Activated CD4-positive, alpha-beta T cell treated with anti-CD3 and anti-CD28 coated beads, Interleukin-2, amount 10 ng/mL, durations not matched to agents 7 days and 5 days (primary cell): ENCODE measurements at regions not wholly inside any gene's neighbourhood (a gene's known extent, or its start where the extent isn't known, plus 50 kb on each side); places are given as distances from the start of the nearest gene placed in this dataset.

Experiments used
- CTCF ChIA-PET: fragments of 350-600 bp; sonication (Branson Sonifier 250); formaldehyde crosslinking; loops from one replicate; lab custom pipeline; 2021; ENCODE audit warnings: antibody characterized with exemption; lab: Charles Lee
- POLR2A ChIA-PET: fragments of 350-600 bp; sonication (Branson Sonifier 250); formaldehyde crosslinking; loops from one replicate; lab custom pipeline; 2021; ENCODE audit warnings: antibody characterized with exemption; lab: Charles Lee
- DNase-seq: peaks from one replicate; pipeline ENCODE4 v3.0.0-alpha.2; 2020
- H3K27ac Mint-ChIP-seq: one replicate; pipeline ENCODE4 v1.8.0; 2021; ENCODE audit warnings: mild to moderate bottlenecking, moderate library complexity, mixed read lengths
- H3K27me3 Mint-ChIP-seq: one replicate; pipeline ENCODE4 v1.8.0; 2021; ENCODE audit warnings: mixed read lengths
- H3K36me3 Mint-ChIP-seq: one replicate; pipeline ENCODE4 v1.8.0; 2021; ENCODE audit warnings: low read depth, mixed read lengths
- H3K4me1 Mint-ChIP-seq: one replicate; pipeline ENCODE4 v1.8.0; 2021; ENCODE audit warnings: mixed read lengths
- H3K4me3 Mint-ChIP-seq: one replicate; pipeline ENCODE4 v1.8.0; 2021; ENCODE audit warnings: mild to moderate bottlenecking, moderate library complexity, mixed read lengths
- H3K9me3 Mint-ChIP-seq: one replicate; pipeline ENCODE4 v1.8.0; 2021; ENCODE audit warnings: mixed read lengths

DNA sequence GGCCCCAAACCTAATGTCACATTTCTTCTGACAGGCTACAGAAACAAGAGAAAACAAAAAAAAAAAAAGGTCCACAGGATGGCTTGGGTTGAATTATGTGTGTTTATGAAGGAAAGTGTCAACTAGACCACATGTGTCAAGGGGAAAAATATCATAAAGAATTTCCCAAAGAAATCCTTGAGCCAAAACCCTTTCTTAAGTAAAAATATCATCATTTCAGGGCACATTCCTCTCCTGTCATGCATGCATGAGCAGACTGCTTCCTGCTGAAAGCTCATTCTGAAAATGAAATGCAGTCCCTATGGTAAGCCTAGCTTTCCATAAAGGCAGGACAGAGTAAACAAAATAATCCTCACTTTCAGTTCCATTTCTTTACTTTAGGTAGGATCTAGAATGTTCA lies 85.7 kb upstream of the RBBP8 start:
- Mint-ChIP-seq H3K4me3 (no peak overlapping the region), H3K36me3 (no peaks in the 10 kb centered on the region), H3K27ac (no peak overlapping the region), H3K27me3 (peaks cover 22% of the 10 kb centered on the region), H3K9me3 (no peaks in the 10 kb centered on the region), H3K4me1 (peaks cover 4% of the 10 kb centered on the region)
- ChIA-PET CTCF (interaction anchor here (1.2 kb wide), 1 partner anchor 10 kb away, joined by 3 read pairs; no protein-coding TSS in a partner anchor), POLR2A (no interaction called here)
- DNase-seq: no peak

DNA sequence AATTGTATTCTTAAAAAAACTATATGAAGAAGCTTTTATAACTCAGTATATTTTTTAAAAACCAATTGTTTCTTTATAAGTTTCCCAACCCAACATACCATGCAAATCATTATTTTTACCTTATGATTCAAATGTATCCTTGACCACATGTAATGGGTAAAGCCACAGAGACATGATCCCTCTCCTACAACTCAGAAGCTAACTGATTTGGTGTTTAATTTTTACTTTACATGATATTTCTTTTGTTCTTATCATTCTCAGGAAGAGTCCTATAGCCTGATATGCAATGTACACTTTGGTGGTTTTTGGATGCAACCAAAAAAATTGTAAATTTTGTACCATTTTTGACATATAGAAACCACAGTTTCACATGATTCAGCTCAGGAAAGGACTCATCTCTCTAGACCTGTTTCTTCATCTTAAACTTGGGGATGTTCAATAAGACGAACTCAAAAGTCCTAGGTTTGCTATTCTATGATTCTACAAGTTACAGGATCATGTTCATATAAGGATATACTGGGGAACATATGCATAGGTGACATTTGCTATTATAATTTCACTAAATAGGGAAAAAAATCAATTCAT lies 85.2 kb upstream of the RBBP8 start:
- no peak overlapping the region for H3K27ac Mint-ChIP-seq
- ChIA-PET CTCF (no interaction called here), POLR2A (no interaction called here)
- no peaks in the 10 kb centered on the region for H3K36me3 Mint-ChIP-seq
- H3K27me3 Mint-ChIP-seq: peaks cover 28% of the 10 kb centered on the region
- H3K9me3 Mint-ChIP-seq: no peaks in the 10 kb centered on the region
- H3K4me3 Mint-ChIP-seq: no peak overlapping the region
- peaks cover 4% of the 10 kb centered on the region for H3K4me1 Mint-ChIP-seq
- no peak for DNase-seq

DNA sequence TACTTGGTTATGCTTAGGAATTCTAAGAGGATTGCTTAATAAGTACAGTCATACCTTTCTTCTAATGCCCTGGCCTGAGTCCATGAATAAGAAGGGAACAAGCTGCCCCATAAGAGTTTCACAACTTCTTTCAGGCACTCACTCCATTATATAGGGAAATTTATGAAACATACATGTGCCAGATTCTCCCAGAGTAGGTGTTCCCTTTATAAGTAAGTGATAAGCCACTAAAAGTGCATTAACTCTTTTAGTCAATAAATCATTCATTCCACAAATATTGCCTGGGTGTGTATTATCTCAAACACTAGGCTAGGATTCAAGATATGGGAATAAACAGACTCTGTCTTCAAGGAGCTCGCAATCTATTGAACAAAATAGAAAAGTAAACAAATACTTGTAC lies 84.5 kb upstream of the RBBP8 start:
- POLR2A ChIA-PET: no interaction called here
- H3K9me3 Mint-ChIP-seq: no peaks in the 10 kb centered on the region
- CTCF ChIA-PET: no interaction called here
- no peak overlapping the region for H3K27ac Mint-ChIP-seq
- peaks cover 32% of the 10 kb centered on the region for H3K27me3 Mint-ChIP-seq
- H3K4me3 Mint-ChIP-seq: no peak overlapping the region
- no peak for DNase-seq
- H3K36me3 Mint-ChIP-seq: no peaks in the 10 kb centered on the region
- H3K4me1 Mint-ChIP-seq: peaks cover 4% of the 10 kb centered on the region

DNA sequence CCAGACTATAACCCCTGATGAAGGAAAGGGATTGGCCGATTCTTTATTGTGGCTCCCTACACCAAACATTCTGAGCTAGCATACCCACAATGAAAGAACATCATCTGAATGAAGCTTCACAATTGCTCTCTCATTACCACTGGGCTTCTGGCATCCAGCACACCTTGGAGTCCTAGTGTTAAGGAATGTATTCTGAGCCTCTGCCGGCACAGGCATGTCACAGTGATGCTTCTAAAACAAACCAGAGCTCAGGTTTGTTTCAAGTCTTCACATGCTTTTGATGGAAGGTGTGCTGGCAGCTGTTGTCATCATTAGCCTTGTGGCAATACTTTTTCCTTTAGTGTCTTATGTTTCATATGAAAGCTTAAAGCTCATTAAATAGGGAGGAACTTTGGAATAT lies 76.3 kb upstream of the RBBP8 start:
- Mint-ChIP-seq H3K27me3 (peaks cover 60% of the 10 kb centered on the region), H3K9me3 (no peaks in the 10 kb centered on the region), H3K36me3 (no peaks in the 10 kb centered on the region), H3K27ac (no peak overlapping the region), H3K4me1 (no peaks in the 10 kb centered on the region), H3K4me3 (no peak overlapping the region)
- ChIA-PET POLR2A (no interaction called here), CTCF (interaction anchor here (0.8 kb wide), 1 partner anchor 10 kb away, joined by 3 read pairs; no protein-coding TSS in a partner anchor)
- DNase-seq: no peak

DNA sequence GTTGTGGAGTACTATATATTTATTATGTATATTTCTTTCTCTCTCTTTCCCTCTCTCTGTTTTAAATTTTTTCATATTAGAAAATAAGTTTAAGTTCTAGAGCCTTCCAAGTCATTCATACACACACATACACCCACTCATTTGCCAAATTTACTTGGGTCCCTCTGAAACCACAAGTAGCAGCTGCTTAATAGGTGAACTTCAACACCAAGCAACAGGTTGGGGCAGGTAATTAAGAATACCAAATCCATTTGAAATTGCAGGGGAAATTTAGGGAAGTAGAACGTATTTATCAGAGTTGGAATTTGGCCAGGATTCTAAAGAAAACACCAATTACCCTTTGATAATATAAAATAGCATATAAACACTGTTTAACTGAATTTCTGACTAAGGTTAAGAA lies 75.0 kb upstream of the RBBP8 start:
- Mint-ChIP-seq H3K27ac (no peak overlapping the region), H3K27me3 (peaks cover 55% of the 10 kb centered on the region), H3K4me1 (no peaks in the 10 kb centered on the region), H3K36me3 (no peaks in the 10 kb centered on the region), H3K9me3 (no peaks in the 10 kb centered on the region), H3K4me3 (no peak overlapping the region)
- ChIA-PET POLR2A (no interaction called here), CTCF (no interaction called here)
- no peak for DNase-seq

DNA sequence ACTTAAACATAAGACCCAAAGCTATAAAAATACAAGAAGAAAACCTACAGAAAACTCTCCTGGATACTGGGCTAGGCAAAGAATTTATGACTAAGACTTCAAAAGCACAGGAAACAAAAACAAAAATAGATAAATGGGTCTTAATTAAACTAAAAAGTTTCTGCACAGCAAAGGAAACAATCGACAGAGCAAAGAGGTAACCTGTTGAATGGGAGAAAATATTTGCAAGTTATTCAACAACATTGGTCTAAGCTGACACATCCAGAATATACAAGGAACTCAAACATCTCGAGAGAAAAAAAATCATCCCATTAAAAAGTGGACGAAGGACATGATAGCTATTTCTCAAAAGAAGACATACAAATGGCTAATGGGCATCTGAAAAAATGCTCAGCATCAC lies 72.3 kb upstream of the RBBP8 start:
- Mint-ChIP-seq H3K4me1 (no peaks in the 10 kb centered on the region), H3K27ac (no peak overlapping the region), H3K36me3 (no peaks in the 10 kb centered on the region), H3K9me3 (no peaks in the 10 kb centered on the region), H3K4me3 (no peak overlapping the region), H3K27me3 (peaks cover 65% of the 10 kb centered on the region)
- DNase-seq: no peak
- CTCF ChIA-PET: no interaction called here
- POLR2A ChIA-PET: no interaction called here

DNA sequence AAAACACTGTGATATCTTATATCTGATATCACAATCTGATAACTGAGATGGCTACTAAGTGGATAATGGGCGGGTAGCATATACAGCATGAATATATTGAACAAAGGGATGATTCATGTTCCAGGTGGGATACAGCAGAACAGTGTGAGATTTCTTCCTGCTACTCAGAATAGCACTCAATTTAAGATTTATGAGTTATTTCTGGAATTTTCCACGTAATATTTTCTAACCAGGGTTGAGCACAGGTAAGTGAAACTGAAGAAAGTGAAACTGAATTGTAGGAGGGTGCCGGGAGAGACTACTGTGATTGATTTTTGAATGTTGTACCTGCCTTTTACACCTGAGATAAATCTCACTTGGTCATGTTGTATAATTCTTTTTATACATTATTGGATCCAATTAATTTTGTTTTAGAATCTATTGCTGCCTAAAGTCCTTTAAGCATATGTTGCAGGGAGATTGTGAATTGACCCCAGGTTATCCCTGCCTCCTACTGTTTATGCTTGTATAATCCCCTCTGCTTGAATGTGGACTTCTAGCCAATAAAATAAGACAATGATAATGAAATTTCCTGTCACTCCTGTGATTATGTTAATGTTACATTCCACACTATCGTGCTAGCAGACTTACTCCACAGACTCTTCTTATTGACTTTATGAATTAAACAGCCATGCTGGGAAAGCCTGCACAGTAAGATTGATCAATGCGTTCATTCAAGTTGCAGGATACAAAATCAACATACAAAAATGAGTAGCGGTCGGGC lies 67.6 kb upstream of the RBBP8 start:
- Mint-ChIP-seq H3K9me3 (no peaks in the 10 kb centered on the region), H3K36me3 (no peaks in the 10 kb centered on the region), H3K4me1 (no peaks in the 10 kb centered on the region), H3K27me3 (peaks cover 56% of the 10 kb centered on the region), H3K4me3 (no peak overlapping the region), H3K27ac (no peak overlapping the region)
- ChIA-PET CTCF (no interaction called here), POLR2A (no interaction called here)
- no peak for DNase-seq

DNA sequence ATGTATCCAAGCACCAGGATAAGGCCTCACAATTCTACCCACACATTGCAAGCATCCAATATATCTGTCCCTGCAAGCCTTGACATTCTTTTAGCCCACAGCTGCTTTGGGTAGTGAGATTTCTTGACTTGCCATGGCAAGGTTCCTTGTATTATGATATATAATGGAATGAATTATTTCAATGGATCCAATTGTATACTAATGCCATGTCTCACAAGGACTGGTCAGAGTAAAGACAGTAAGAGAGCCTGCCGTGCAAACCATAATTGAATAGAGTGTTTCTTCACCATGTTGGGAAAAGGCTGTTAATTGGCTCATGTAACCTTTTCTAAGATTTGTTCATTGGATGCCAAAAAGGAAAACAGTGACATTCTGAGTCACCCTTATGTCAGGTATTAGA lies 64.3 kb upstream of the RBBP8 start:
- H3K27ac Mint-ChIP-seq: no peak overlapping the region
- no peak for DNase-seq
- no peak overlapping the region for H3K4me3 Mint-ChIP-seq
- peaks cover 35% of the 10 kb centered on the region for H3K27me3 Mint-ChIP-seq
- no peaks in the 10 kb centered on the region for H3K36me3 Mint-ChIP-seq
- peaks cover 11% of the 10 kb centered on the region for H3K4me1 Mint-ChIP-seq
- no peaks in the 10 kb centered on the region for H3K9me3 Mint-ChIP-seq
- CTCF ChIA-PET: no interaction called here
- POLR2A ChIA-PET: no interaction called here

DNA sequence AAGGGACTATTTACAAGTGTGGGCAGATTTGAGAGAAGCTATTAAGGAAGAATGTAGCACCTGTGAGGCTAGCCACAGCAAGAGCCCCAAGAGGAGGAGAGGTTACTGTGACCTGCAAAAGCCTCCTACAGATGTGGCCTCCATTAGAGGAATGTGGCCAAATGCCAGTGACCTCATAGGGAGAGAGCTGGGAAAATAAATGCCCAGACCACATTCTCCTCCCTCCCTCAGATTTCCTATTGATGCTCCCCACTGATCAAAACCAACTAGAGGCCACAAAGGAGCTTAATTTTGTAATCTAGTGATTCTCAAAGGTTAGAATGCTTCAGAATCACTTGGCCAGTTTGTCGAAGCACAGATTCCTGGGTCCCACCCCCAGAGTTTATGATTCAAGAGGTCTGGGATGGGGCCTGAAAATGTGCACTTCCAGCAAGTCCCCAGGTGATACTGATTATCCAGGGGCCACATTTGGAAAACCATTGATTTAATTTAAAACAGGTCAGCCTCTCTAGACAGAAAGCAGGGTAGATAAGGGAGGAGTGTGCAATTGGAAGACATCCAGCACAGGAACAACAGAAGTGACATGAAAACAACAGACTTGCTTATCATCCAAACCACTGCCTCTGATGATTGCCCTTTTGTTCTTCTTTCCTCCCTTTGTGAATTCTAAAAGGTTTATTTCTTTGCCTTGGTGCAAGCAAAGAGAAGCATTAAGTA lies 61.2 kb upstream of the RBBP8 start:
- Mint-ChIP-seq H3K27me3 (peaks cover 15% of the 10 kb centered on the region), H3K27ac (no peak overlapping the region), H3K4me1 (peaks cover 11% of the 10 kb centered on the region), H3K9me3 (no peaks in the 10 kb centered on the region), H3K36me3 (no peaks in the 10 kb centered on the region), H3K4me3 (no peak overlapping the region)
- ChIA-PET CTCF (no interaction called here), POLR2A (no interaction called here)
- no peak for DNase-seq

DNA sequence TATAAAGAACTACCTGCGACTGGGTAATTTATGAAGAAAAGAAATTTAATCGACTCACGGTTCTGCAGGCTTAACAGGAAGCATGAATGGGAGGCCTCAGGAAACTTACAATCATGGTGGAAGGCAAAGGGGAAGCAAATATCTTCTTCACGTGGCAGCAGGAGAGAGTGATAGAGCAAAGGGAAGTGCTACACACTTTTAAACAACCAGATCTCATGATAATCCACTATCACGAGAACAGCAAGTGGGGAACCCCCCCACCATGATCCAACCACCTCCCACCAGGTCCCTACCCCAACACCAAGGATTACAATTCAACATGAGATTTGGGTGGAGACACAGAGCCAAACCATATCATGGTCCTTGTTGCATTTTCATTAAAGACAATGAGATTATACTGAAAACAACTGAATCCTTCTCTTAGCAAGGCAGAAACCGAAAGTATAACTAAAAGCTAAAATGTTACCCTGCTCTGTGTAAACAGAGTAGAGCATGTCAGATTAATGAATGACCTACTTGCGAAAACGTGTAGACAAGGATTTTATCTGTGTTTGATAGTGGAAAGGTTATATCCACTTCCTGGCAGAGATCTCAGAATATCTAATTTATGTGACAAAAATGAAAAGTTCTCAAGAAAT lies 60.1 kb upstream of the RBBP8 start:
- CTCF ChIA-PET: no interaction called here

DNA sequence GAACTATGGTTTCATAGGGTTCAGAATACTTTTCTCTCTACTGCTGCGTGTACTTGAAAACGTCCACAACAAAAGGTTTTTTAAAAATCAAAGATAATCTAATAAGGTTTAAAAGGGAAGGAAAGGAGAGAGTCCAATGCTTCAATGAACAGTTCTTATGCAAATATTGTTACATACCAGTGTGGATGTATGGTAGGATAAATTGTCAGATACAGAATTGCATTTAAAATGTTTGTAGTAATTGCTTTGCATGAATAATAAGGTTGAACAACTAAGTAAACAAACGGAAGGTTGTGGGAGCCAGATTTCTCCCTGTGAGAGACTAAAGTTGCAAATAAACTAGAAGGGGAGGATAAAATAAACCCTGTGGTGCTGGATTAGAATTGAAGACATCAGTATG lies 53.8 kb upstream of the RBBP8 start:
- peaks cover 17% of the 10 kb centered on the region for H3K27me3 Mint-ChIP-seq
- no peak overlapping the region for H3K27ac Mint-ChIP-seq
- no peaks in the 10 kb centered on the region for H3K4me1 Mint-ChIP-seq
- CTCF ChIA-PET: no interaction called here
- no peak for DNase-seq
- H3K4me3 Mint-ChIP-seq: no peak overlapping the region
- H3K36me3 Mint-ChIP-seq: no peaks in the 10 kb centered on the region
- H3K9me3 Mint-ChIP-seq: no peaks in the 10 kb centered on the region
- POLR2A ChIA-PET: no interaction called here

More for the DNA sequence above, 60.1 kb upstream of the RBBP8 start:
- Mint-ChIP-seq H3K36me3 (no peaks in the 10 kb centered on the region), H3K27ac (peak overlapping the region; percentile 63), H3K9me3 (no peaks in the 10 kb centered on the region), H3K4me1 (peaks cover 11% of the 10 kb centered on the region), H3K4me3 (peak overlapping the region; percentile 1), H3K27me3 (peaks cover 5% of the 10 kb centered on the region)
- no peak for DNase-seq
- POLR2A ChIA-PET: no interaction called here

DNA sequence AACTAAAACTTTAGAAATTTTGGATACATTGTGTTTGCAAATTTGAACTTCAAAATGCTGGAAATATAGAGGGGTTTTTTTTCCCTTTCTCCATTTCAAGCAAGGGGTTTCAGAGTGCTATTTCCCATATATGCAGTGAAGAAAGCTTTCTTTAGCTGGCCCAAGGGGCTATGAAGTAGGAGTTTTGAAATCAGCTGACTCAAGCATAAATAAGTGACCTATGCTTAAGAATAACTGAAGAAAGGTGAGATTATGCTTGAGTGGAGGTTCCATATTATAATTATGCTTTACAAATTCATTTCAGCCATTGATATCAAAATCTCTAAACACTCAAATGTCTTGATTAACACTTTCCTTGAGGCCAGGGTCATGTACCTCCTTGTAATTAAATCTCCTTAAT lies 51.0 kb upstream of the RBBP8 start:
- ChIA-PET CTCF (no interaction called here), POLR2A (no interaction called here)
- Mint-ChIP-seq H3K27me3 (peaks cover 31% of the 10 kb centered on the region), H3K9me3 (no peaks in the 10 kb centered on the region), H3K4me3 (no peak overlapping the region), H3K27ac (no peak overlapping the region), H3K36me3 (no peaks in the 10 kb centered on the region), H3K4me1 (no peaks in the 10 kb centered on the region)
- no peak for DNase-seq

DNA sequence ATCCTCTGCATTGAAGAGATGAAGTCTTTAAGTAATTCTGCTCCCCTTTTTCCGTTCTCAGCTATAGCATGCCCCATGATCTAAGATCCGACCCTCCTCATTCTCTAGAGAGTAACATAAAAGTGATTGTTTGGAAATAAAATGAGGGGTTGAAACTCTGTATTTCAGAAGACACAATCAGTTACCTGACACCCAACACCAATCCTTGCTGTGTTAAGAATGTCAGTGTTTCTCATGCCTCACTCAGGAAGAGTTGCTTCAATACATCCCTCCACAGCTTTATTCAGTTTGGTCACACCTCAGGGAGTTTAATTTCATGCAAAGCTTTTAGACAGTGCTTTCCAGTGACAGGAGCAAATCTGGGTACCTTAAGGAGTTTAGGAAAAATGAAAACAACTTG lies 49.9 kb upstream of the RBBP8 start:
- Mint-ChIP-seq H3K27me3 (peaks cover 32% of the 10 kb centered on the region), H3K4me1 (no peaks in the 10 kb centered on the region), H3K4me3 (no peak overlapping the region), H3K27ac (no peak overlapping the region), H3K36me3 (no peaks in the 10 kb centered on the region), H3K9me3 (no peaks in the 10 kb centered on the region)
- no peak for DNase-seq
- POLR2A ChIA-PET: no interaction called here
- CTCF ChIA-PET: no interaction called here
